ENCODE measurements at regions not wholly inside any gene's neighbourhood (a gene's known extent, or its start where the extent isn't known, plus 50 kb on each side); places are given as distances from the start of the nearest gene placed in this dataset.

DNA sequence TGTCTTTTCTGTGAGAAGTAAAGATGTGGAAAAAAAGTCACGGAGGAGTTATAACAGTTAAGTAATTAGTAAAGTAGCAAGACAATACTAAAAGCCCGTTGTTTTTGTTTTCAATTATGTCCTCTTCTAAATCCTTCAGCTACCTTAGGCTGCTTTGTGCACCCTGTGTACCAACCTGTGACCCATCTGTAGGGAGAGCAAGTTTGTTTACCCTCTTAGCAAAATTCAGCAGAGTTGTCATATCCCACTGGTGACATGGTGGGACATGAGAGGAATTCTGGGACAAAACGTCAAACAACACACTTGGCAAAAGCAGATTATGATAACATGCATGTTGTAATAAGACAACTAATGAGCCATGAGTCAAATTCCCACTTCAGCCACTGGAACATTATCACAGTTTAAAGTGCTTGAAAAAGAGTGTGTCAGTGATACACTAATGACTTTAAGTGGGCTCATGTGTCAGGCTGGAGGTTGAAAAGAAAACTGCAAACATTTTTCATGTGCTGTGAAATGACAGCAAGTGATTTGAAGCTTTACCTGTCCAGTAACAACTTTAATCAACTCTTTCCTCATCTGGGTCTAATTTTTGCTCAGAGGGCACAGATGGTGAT, 392.8 kb upstream of the ACVR2A start:
- no peak overlapping the region for H3K4me3 ChIP-seq (ENCODE audit: low read depth, low read length)
- TF ChIP-seq, protein P1, sequence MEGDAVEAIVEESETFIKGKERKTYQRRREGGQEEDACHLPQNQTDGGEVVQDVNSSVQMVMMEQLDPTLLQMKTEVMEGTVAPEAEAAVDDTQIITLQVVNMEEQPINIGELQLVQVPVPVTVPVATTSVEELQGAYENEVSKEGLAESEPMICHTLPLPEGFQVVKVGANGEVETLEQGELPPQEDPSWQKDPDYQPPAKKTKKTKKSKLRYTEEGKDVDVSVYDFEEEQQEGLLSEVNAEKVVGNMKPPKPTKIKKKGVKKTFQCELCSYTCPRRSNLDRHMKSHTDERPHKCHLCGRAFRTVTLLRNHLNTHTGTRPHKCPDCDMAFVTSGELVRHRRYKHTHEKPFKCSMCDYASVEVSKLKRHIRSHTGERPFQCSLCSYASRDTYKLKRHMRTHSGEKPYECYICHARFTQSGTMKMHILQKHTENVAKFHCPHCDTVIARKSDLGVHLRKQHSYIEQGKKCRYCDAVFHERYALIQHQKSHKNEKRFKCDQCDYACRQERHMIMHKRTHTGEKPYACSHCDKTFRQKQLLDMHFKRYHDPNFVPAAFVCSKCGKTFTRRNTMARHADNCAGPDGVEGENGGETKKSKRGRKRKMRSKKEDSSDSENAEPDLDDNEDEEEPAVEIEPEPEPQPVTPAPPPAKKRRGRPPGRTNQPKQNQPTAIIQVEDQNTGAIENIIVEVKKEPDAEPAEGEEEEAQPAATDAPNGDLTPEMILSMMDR (IDR thresholded peaks at IDR 0.05; ENCODE audit: low read depth, low read length, missing control alignments) = no peak
- no peak for DNase-seq (ENCODE audit: low read depth)

DNA sequence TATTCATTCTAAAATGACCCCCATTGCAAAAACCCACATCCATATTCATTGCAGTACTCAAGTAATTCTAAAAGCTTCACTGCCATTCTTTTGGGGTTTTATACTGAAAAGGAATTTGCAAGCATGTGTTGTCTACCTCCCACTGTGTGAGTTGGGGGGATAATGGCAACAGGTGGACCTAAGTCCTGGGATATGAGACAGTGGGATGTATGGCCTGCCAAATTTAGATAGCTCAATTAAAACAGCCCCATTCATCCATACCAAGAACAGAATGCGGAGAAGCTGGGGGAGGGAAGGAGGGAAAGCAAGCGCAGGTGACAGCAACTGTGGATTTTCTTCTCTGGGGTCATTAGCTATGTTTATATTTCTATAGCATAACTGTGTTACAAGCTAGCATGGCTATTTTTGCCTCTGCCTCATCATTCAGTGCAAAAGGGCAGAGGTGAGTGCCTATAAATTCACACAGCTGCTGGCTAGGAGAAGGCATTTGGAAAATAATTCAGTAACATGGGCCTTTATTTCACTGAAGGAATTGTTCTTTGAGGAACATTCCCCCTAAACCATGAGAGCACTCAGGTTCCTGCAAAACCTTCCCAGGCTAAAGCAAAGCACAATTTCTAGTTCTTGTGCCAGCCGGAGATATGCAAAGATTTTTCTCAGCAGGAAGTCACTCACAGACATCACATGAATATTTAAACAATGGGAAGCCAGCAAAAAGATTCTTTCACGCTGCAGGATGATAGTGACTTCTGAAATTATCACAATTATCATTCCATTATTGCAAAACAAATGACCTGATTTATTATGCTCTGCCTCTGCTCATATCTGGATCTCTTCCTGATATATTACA, 393.9 kb upstream of the ACVR2A start:
- TF ChIP-seq, protein P1 (IDR thresholded peaks at IDR 0.05; ENCODE audit: low read depth, low read length, missing control alignments) = no peak
- no peak for DNase-seq (ENCODE audit: low read depth)
- H3K4me3 ChIP-seq (ENCODE audit: low read depth, low read length) = no peak overlapping the region

DNA sequence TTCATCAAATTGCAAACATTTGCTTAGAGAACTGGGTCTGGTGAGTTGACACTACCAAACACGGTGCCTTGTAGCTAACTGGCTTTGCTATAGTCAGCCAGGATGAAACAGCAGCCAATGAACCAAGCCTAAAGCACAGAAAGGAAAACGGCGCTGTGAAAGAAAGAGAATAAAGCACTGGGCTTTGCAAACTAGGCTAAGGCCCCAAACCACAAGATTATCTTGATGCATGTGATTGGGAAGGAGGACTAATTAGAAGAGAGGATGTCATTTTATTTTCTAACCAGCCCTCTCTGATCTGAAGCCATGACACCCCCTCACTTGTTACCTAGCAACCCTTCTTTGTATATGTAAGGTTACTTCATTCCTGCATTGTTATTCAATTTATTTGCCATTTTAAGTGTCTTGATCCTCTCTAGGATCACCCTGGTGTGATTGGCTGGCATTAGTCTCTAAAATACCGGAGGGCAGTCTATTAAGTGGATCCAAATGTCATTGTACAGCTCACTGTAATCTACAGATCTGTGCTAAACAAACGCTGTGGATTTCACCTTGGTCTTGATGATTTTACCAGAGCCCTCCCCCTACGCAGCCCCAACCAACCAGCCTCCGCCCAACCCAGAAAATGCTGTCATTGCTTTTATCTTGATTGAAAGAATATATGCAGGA, 395.4 kb upstream of the ACVR2A start:
- no peak overlapping the region for H3K4me3 ChIP-seq (ENCODE audit: low read depth, low read length)
- TF ChIP-seq, protein P1 (IDR thresholded peaks at IDR 0.05; ENCODE audit: low read depth, low read length, missing control alignments) = no peak
- DNase-seq (ENCODE audit: low read depth) = no peak

DNA sequence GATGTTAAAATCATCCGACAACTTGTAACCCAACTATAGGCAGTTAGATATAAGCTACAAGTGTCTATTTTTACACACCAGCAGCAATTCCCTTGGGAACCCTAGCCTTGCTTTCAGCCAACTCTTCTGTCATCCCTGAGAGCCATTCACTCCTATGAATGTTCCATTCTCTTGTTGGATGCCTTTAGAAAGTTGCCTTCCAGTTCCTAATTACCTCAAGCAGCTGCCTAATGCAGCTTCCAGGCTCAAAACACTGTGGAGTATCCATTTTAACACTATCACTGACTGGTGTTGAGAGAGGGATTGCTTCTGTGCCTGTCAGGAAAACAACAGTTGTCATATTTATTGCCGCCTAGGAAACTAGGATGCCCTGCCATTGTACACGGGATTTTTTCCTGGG, 402.0 kb upstream of the ACVR2A start:
- TF ChIP-seq, protein P1 (IDR thresholded peaks at IDR 0.05; ENCODE audit: low read depth, low read length, missing control alignments) = no peak
- no peak overlapping the region for H3K4me3 ChIP-seq (ENCODE audit: low read depth, low read length)
- no peak for DNase-seq (ENCODE audit: low read depth)

DNA sequence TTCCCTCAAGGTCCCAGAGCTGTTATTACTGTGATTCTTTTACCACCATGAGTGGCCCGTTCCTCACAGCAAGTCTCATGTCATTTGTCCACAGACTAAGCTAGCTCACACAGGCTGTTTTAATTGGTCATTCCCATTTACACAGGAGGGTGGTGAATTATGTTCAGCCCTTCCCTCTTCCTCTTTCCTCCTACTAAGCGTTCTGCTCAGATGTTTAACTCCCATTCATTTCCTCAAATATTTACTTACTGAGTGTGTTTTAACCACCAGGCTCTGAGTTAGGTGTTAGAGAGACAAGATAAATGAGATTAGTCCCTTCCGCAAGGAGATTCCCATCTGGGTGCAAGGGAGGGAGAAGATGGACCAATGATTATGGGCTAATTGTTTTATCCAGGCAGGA, 403.6 kb upstream of the ACVR2A start:
- no peak for DNase-seq (ENCODE audit: low read depth)
- TF ChIP-seq, protein P1 (IDR thresholded peaks at IDR 0.05; ENCODE audit: low read depth, low read length, missing control alignments) = no peak
- no peak overlapping the region for H3K4me3 ChIP-seq (ENCODE audit: low read depth, low read length)

DNA sequence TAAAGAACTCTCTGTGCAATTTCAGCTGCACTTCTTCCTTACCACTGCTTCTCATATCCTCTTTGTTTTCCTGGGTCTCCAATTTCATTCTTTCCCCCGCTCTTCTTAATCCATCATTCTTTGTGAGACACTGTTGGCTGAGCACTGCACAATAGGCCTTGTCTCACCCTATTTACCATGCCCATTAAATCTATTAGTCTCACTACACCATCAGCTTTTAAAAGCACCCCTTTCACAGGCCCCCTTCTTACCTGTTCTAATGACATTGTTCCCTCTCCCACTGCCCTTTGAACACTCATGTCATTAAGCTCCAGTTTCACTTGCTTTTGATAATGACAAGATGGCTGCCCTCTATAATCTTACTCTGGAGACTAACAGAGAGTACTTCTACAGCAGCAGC, 404.1 kb upstream of the ACVR2A start:
- no peak overlapping the region for H3K4me3 ChIP-seq (ENCODE audit: low read depth, low read length)
- TF ChIP-seq, protein P1 (IDR thresholded peaks at IDR 0.05; ENCODE audit: low read depth, low read length, missing control alignments) = no peak
- DNase-seq (ENCODE audit: low read depth) = no peak

All from GM12864 (cell line).